Activated naive CD4-positive, alpha-beta T cell treated with anti-CD3 and anti-CD28 coated beads, Interleukin-2, amount 50 U/mL, for 24 hours (primary cell): ENCODE measurements at regions not wholly inside any gene's neighbourhood (a gene's known extent, or its start where the extent isn't known, plus 50 kb on each side); places are given as distances from the start of the nearest gene placed in this dataset.

Experiments used
- H3K27ac Mint-ChIP-seq: one replicate; pipeline ENCODE4 v1.8.0; 2021; ENCODE audit warnings: mild to moderate bottlenecking, mixed read lengths
- H3K27me3 Mint-ChIP-seq: one replicate; pipeline ENCODE4 v1.8.0; 2021; ENCODE audit warnings: mixed read lengths
- H3K36me3 Mint-ChIP-seq: one replicate; pipeline ENCODE4 v1.8.0; 2021; ENCODE audit warnings: mixed read lengths
- H3K4me1 Mint-ChIP-seq: one replicate; pipeline ENCODE4 v1.8.0; 2021; ENCODE audit warnings: mixed read lengths
- H3K4me3 Mint-ChIP-seq: one replicate; pipeline ENCODE4 v1.8.0; 2021; ENCODE audit warnings: mild to moderate bottlenecking, mixed read lengths
- H3K9me3 Mint-ChIP-seq: one replicate; pipeline ENCODE4 v1.8.0; 2021; ENCODE audit warnings: mixed read lengths

- no peaks in the 10 kb centered on the region for H3K27me3 Mint-ChIP-seq
- no peaks in the 10 kb centered on the region for H3K9me3 Mint-ChIP-seq
- H3K4me1 Mint-ChIP-seq = no peaks in the 10 kb centered on the region
- H3K36me3 Mint-ChIP-seq = no peaks in the 10 kb centered on the region
- peak overlapping the region; percentile 63 for H3K27ac Mint-ChIP-seq
- H3K4me3 Mint-ChIP-seq = no peak overlapping the region
Measured at GRCh38 chr1:208766832-208767231, 522.6 kb upstream of the PLXNA2 start.

- no peaks in the 10 kb centered on the region for H3K4me1 Mint-ChIP-seq
- no peaks in the 10 kb centered on the region for H3K9me3 Mint-ChIP-seq
- no peak overlapping the region for H3K27ac Mint-ChIP-seq
- no peaks in the 10 kb centered on the region for H3K36me3 Mint-ChIP-seq
- H3K4me3 Mint-ChIP-seq = no peak overlapping the region
- peaks cover 2% of the 10 kb centered on the region for H3K27me3 Mint-ChIP-seq
Measured at GRCh38 chr1:208767816-208768215, 523.6 kb upstream of the PLXNA2 start.

GRCh38 chr1:208772891-208773290, 528.7 kb upstream of the PLXNA2 start:
- H3K36me3 Mint-ChIP-seq = no peaks in the 10 kb centered on the region
- H3K4me1 Mint-ChIP-seq = no peaks in the 10 kb centered on the region
- no peak overlapping the region for H3K27ac Mint-ChIP-seq
- no peak overlapping the region for H3K4me3 Mint-ChIP-seq
- H3K9me3 Mint-ChIP-seq = no peaks in the 10 kb centered on the region
- H3K27me3 Mint-ChIP-seq = peaks cover 3% of the 10 kb centered on the region

GRCh38 chr1:208775841-208776240, 531.7 kb upstream of the PLXNA2 start:
- H3K36me3 Mint-ChIP-seq = no peaks in the 10 kb centered on the region
- no peaks in the 10 kb centered on the region for H3K4me1 Mint-ChIP-seq
- no peaks in the 10 kb centered on the region for H3K9me3 Mint-ChIP-seq
- H3K27ac Mint-ChIP-seq = no peak overlapping the region
- peaks cover 3% of the 10 kb centered on the region for H3K27me3 Mint-ChIP-seq
- H3K4me3 Mint-ChIP-seq = no peak overlapping the region

GRCh38 chr1:208778417-208778816, 534.2 kb upstream of the PLXNA2 start:
- Mint-ChIP-seq H3K4me1 (no peaks in the 10 kb centered on the region), H3K36me3 (no peaks in the 10 kb centered on the region), H3K27me3 (peaks cover 1% of the 10 kb centered on the region), H3K9me3 (no peaks in the 10 kb centered on the region), H3K27ac (no peak overlapping the region), H3K4me3 (no peak overlapping the region)

GRCh38 chr1:208781391-208782045, 537.3 kb upstream of the PLXNA2 start:
- H3K4me3 Mint-ChIP-seq = no peak overlapping the region
- H3K36me3 Mint-ChIP-seq = no peaks in the 10 kb centered on the region
- H3K9me3 Mint-ChIP-seq = no peaks in the 10 kb centered on the region
- no peaks in the 10 kb centered on the region for H3K27me3 Mint-ChIP-seq
- no peak overlapping the region for H3K27ac Mint-ChIP-seq
- no peaks in the 10 kb centered on the region for H3K4me1 Mint-ChIP-seq

- no peaks in the 10 kb centered on the region for H3K27me3 Mint-ChIP-seq
- H3K36me3 Mint-ChIP-seq = no peaks in the 10 kb centered on the region
- H3K9me3 Mint-ChIP-seq = no peaks in the 10 kb centered on the region
- H3K4me1 Mint-ChIP-seq = no peaks in the 10 kb centered on the region
- no peak overlapping the region for H3K4me3 Mint-ChIP-seq
- H3K27ac Mint-ChIP-seq = no peak overlapping the region
Measured at GRCh38 chr1:208782186-208782585, 538.0 kb upstream of the PLXNA2 start.

GRCh38 chr1:208785629-208786028, 541.4 kb upstream of the PLXNA2 start:
- Mint-ChIP-seq H3K4me1 (no peaks in the 10 kb centered on the region), H3K27me3 (peaks cover 2% of the 10 kb centered on the region), H3K9me3 (no peaks in the 10 kb centered on the region), H3K4me3 (no peak overlapping the region), H3K36me3 (no peaks in the 10 kb centered on the region), H3K27ac (no peak overlapping the region)

- no peaks in the 10 kb centered on the region for H3K9me3 Mint-ChIP-seq
- H3K4me3 Mint-ChIP-seq = no peak overlapping the region
- H3K36me3 Mint-ChIP-seq = no peaks in the 10 kb centered on the region
- H3K4me1 Mint-ChIP-seq = no peaks in the 10 kb centered on the region
- H3K27me3 Mint-ChIP-seq = peaks cover 4% of the 10 kb centered on the region
- no peak overlapping the region for H3K27ac Mint-ChIP-seq
Measured at GRCh38 chr1:208787219-208787618, 543.0 kb upstream of the PLXNA2 start.

GRCh38 chr1:208788013-208788540, 543.9 kb upstream of the PLXNA2 start:
- H3K4me3 Mint-ChIP-seq = no peak overlapping the region
- no peaks in the 10 kb centered on the region for H3K4me1 Mint-ChIP-seq
- no peaks in the 10 kb centered on the region for H3K36me3 Mint-ChIP-seq
- no peaks in the 10 kb centered on the region for H3K9me3 Mint-ChIP-seq
- H3K27me3 Mint-ChIP-seq = peaks cover 4% of the 10 kb centered on the region
- H3K27ac Mint-ChIP-seq = no peak overlapping the region

GRCh38 chr1:208791456-208791855, 547.3 kb upstream of the PLXNA2 start:
- no peak overlapping the region for H3K4me3 Mint-ChIP-seq
- peaks cover 4% of the 10 kb centered on the region for H3K9me3 Mint-ChIP-seq
- no peaks in the 10 kb centered on the region for H3K4me1 Mint-ChIP-seq
- no peak overlapping the region for H3K27ac Mint-ChIP-seq
- no peaks in the 10 kb centered on the region for H3K36me3 Mint-ChIP-seq
- H3K27me3 Mint-ChIP-seq = peaks cover 4% of the 10 kb centered on the region

- H3K4me1 Mint-ChIP-seq = no peaks in the 10 kb centered on the region
- H3K27me3 Mint-ChIP-seq = peaks cover 2% of the 10 kb centered on the region
- H3K36me3 Mint-ChIP-seq = no peaks in the 10 kb centered on the region
- no peak overlapping the region for H3K27ac Mint-ChIP-seq
- no peak overlapping the region for H3K4me3 Mint-ChIP-seq
- peaks cover 4% of the 10 kb centered on the region for H3K9me3 Mint-ChIP-seq
Measured at GRCh38 chr1:208793861-208794345, 549.7 kb upstream of the PLXNA2 start.

- no peaks in the 10 kb centered on the region for H3K27me3 Mint-ChIP-seq
Measured at GRCh38 chr1:208799186-208799585, 555.0 kb upstream of the PLXNA2 start.

GRCh38 chr1:208803011-208803811, 559.0 kb upstream of the PLXNA2 start:
- H3K4me1 Mint-ChIP-seq = no peaks in the 10 kb centered on the region
- H3K27ac Mint-ChIP-seq = no peak overlapping the region
- H3K4me3 Mint-ChIP-seq = no peak overlapping the region
- H3K27me3 Mint-ChIP-seq = peaks cover 2% of the 10 kb centered on the region
- peaks cover 5% of the 10 kb centered on the region for H3K9me3 Mint-ChIP-seq
- H3K36me3 Mint-ChIP-seq = no peaks in the 10 kb centered on the region

More at GRCh38 chr1:208799186-208799585, 555.0 kb upstream of the PLXNA2 start:
- peaks cover 4% of the 10 kb centered on the region for H3K9me3 Mint-ChIP-seq
- H3K36me3 Mint-ChIP-seq = no peaks in the 10 kb centered on the region
- H3K4me1 Mint-ChIP-seq = no peaks in the 10 kb centered on the region
- H3K4me3 Mint-ChIP-seq = no peak overlapping the region
- H3K27ac Mint-ChIP-seq = no peak overlapping the region

- Mint-ChIP-seq H3K36me3 (no peaks in the 10 kb centered on the region), H3K9me3 (peaks cover 5% of the 10 kb centered on the region), H3K4me1 (no peaks in the 10 kb centered on the region), H3K27me3 (peaks cover 2% of the 10 kb centered on the region), H3K27ac (no peak overlapping the region), H3K4me3 (no peak overlapping the region)
Measured at GRCh38 chr1:208807446-208808127, 563.4 kb upstream of the PLXNA2 start.

GRCh38 chr1:208808301-208808700, 564.1 kb upstream of the PLXNA2 start:
- Mint-ChIP-seq H3K9me3 (peaks cover 5% of the 10 kb centered on the region), H3K27me3 (peaks cover 2% of the 10 kb centered on the region), H3K4me3 (no peak overlapping the region), H3K4me1 (no peaks in the 10 kb centered on the region), H3K27ac (no peak overlapping the region), H3K36me3 (no peaks in the 10 kb centered on the region)
